H1 (cell line): ENCODE measurements at regions not wholly inside any gene's neighbourhood (a gene's known extent, or its start where the extent isn't known, plus 50 kb on each side); places are given as distances from the start of the nearest gene placed in this dataset.

ENCODE experiments used
- KDM4A ChIP-seq: IDR thresholded peaks from one replicate; pipeline ENCODE4 v1.7.1; 2012; ENCODE audit warnings: low read depth, mild to moderate bottlenecking, moderate library complexity, low read length, inconsistent platforms; ENCODE audit not compliant: severe bottlenecking
- SIN3A ChIP-seq, 2 experiments: IDR thresholded peaks in 1 of 2; conservative IDR thresholded peaks in 1 of 2; 2 replicates each; pipeline ENCODE4 v1.6.1; 2011 to 2012; ENCODE audit warnings: low read length in 2 of 2, improper control_type of control experiment in 1 of 2, low read depth in 1 of 2, mild to moderate bottlenecking in 1 of 2
- TF ChIP-seq, protein P1 (sequence below): IDR thresholded peaks from 2 replicates; pipeline ENCODE4 v1.6.1; 2012; ENCODE audit warnings: low read length, inconsistent platforms

DNA sequence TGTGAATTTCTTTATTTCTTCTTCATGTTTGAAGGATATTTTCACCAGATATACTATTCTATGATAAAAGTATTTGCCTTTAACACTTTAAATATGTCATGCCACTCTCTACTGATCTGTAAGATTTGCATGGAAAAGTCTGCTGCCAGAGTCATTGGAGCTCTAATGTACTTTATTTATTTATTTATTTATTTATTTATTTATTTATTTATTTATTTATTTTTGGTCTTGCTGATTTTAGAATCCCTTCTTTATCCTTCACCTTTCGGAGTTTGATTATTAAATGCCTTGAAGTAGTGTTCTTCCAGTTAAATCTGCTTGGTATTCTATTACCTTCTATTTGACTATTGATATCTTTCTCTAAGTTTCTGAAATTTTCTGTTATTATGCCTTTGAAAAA is 1669.6 kb downstream of the OTOL1 start (continued):
- TF ChIP-seq, protein P1, sequence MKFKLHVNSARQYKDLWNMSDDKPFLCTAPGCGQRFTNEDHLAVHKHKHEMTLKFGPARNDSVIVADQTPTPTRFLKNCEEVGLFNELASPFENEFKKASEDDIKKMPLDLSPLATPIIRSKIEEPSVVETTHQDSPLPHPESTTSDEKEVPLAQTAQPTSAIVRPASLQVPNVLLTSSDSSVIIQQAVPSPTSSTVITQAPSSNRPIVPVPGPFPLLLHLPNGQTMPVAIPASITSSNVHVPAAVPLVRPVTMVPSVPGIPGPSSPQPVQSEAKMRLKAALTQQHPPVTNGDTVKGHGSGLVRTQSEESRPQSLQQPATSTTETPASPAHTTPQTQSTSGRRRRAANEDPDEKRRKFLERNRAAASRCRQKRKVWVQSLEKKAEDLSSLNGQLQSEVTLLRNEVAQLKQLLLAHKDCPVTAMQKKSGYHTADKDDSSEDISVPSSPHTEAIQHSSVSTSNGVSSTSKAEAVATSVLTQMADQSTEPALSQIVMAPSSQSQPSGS, result no peak
- TF ChIP-seq SIN3A (conservative IDR thresholded peaks at IDR 0.05 in 1 of 2, IDR thresholded peaks at IDR 0.05 in 1 of 2; ENCODE audit: low read depth in 1 of 2, low read length in 2 of 2) (no peak), KDM4A (no peak)
